GM21528 (cell line): ENCODE measurements at regions not wholly inside any gene's neighbourhood (a gene's known extent, or its start where the extent isn't known, plus 50 kb on each side); places are given as distances from the start of the nearest gene placed in this dataset.

Source experiments
- ATAC-seq: cut with Tn5 transposase; IDR thresholded peaks from one replicate; pipeline ENCODE4 v1.9.1; 2021; ENCODE audit warnings: mild to moderate bottlenecking, moderate library complexity; ENCODE audit not compliant: unreplicated experiment, low FRiP score

- ATAC-seq, result no peak
Measured at GRCh38 chr15:47503876-47504275, 213.4 kb upstream of the SEMA6D start.

DNA sequence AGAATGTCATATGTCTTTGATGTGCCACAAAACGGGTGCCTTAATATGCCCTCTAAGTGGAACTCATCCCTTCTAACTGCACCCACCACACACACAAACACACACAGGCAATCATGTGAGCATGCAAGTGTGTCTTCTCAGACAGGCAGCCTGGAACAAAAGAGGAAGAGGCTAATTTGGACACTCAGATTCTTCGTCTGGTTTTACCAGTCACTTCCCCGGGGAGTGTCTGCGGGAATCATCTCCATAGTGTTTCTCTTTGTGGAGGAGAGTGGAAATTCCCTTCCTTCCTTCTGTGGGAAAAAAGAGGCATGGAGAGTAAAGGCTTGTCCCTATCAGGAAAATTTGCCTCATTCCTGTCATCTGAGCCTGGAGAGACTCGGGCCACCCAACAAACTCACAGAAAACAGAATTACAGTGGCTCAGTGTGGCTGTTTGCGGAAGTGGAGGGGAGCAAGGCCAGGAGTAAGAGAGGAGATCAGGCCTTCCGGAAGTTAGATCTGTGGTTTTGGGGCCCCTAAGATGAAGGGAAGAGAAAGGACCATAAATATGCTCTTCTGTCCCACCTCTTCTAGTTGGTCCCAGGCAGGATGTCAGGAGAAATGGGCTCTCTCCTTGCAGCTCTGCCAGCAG, 212.6 kb upstream of the SEMA6D start:
- ATAC-seq, result no peak

DNA sequence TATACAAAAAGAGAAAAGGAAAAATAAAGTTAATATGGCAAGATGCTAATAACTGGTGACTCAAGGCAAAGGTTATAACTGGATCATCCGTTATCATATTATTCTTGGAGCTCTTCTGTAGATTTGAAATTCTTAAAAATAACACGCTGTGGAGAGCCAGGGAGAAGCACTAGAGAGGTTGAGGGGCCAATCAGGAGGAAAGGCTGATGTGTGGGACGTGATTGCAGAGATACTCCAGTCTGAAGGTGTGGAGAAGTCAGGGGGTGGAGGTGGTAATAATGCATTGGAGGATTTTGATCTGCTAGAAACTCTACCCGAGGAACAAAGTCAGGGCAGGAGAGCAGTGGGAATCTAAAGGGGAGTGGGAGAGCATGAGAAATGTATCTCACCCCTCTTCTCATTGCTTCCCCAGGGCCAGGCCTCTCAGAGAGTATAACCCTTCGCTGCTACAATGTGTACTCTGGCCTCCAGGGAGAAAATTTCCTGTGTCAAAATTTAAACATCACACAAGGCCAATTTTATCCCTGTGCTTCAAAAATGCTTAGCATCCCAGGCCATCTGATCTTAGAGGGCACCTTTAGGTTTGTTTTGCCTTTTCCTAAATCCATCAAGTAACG, 211.5 kb upstream of the SEMA6D start:
- no peak for ATAC-seq

- ATAC-seq, result no peak
Measured at GRCh38 chr15:47506329-47507100, 210.8 kb upstream of the SEMA6D start.

DNA sequence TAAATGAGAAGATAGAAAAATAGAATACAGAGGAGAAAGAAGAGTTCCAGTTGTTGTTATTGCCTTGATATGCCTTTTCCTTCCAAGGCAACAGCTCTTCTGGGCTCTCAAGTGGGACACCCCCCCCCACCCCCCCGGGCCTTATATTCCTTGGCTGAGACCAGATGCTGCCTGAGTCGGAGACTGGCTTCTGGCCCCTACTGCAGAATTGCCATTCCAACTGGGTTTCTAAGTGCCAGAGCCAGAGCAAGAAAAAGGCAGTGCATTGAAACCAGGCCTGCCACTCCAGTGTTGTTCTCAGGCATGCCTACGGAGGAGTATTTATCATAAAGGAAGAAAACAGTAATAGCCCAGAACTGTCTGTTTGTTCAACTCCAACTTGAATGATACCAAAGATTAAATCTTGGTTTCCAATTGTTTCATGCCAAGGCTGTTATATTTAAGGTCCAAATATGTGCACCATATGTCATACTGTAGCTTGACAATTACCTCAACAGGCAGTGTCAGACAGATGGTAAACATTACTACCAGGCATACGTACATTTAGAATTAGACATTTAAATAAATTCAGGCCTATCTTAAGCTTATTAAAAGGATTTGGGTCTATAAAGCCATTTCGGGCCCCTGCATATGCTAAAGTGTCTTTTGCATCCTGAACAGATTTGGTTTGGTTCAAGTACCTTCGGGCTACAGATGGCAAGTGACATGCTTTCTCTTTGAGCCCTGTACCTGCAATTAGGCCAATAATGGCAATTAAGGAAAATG, 209.9 kb upstream of the SEMA6D start:
- ATAC-seq, result no peak

DNA sequence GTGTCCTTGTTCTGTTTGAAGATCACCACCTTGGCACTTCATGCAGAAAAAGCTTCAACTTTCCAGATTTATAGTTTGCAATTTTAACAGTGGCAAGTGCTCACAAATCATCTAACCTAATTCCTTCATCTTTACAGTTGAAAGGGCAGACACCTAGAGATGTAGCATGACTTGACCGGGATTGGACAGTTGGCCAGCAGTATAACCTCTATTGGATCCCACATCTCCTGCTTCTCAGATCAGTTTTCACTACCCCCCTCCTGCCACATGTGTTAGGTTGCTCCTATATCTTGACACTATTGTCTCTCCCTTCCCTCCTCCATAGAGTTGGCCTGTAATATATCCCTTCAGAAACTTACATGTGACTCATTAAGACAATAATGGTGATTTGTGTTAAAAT, 206.0 kb upstream of the SEMA6D start:
- ATAC-seq, result no peak

DNA sequence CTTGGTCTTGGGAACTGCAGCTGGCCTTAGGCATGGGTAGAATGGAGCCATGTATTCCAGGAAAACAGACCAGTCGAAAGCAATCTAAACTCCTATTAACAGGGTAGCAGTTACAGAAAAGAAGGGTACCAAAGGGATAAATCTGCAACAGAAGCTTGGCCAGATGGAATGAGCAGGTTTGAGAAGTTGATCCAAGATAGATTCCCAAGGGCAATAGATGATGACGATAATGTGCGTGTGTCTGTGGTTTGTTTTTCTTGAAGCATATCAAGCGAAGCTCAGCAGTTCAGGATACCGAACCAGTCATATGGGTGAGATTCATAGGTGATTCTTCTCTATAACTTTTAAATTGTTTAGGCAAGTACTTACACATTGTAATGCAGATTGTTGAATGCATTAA, 203.8 kb upstream of the SEMA6D start:
- no peak for ATAC-seq

DNA sequence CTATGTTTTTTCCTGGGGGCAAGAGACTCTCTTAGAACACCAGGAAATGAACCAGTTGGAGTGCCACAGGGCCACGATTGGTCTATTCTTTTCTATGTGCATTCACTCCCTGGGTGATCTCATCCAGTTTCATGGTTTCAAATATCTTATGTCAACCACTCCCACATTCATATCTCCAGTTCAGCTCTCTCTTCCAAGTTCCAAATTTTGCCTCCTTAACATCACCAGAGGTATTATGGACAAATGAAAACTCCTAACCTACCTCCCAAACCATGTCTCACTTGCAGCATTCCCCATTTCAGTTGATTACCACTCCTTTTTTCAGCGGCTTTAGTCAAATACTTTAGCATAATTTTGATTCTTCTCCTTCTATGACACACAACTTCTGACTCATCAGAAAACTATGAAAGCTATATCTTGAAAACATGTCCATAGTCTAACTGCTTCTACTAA, 203.1 kb upstream of the SEMA6D start:
- no peak for ATAC-seq

- ATAC-seq, result no peak
Measured at GRCh38 chr15:47516558-47516957, 200.7 kb upstream of the SEMA6D start.

DNA sequence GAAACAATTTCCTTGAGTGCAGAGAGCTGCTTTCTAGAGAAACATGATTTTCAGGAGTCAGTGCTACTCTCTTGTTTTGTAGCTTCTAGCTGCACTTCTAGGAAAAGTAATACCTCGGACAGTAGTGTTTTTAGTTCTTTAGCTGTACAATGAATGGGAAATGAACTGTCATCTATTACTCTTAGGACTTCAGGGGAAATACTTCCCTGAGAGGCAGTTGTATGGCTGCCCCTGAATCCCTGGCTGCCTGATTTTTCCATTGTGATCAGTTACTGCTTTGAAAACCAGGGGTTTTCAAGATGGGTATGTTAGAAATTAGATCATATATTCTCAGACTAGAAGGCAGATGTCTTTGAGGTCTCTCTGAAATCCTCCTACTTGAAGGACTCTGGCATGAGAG, 200.3 kb upstream of the SEMA6D start:
- no peak for ATAC-seq

DNA sequence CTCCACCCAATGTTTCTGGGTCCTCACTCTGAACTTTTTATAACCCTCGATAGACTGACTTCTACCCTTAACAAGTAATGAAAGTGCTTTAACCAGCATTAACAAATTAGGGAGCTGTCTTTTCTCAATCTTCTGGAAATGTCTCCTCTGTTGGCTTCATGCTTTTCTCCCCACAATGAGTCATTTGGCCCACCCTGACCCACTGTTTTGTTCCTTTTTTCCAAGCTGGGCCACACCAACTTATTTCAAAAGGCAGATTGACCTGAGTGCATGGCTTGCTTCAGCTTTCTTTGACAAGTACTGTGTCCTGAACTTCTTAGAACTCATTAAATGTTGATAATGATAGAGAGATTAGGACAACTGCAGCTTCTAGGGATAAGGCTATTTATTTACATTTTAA, 199.6 kb upstream of the SEMA6D start:
- no peak for ATAC-seq

GRCh38 chr15:47523681-47524475, 193.4 kb upstream of the SEMA6D start:
- ATAC-seq, result no peak

- no peak for ATAC-seq
Measured at GRCh38 chr15:47529241-47529640, 188.1 kb upstream of the SEMA6D start.

GRCh38 chr15:47534673-47535072, 182.6 kb upstream of the SEMA6D start:
- ATAC-seq, result no peak

DNA sequence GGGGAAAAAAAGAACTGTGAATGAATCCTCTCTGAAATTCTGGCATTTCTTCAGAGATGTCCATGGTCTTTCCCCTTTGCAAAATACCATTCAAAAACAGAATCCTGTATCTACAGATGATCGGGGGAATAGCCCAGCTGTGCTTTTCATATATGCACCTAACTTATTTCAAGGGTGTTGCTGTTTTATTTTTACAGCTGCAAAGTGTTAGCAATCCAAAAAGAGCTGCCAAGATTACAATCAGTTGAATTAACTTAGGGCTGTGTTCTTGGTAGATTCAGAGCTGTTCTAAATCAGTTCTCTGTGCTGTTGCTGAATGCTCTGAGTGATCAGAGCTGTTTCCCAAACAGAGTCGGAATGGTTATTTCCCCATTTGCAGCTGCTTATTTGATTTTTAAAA, 175.7 kb upstream of the SEMA6D start:
- no peak for ATAC-seq

GRCh38 chr15:47542312-47542989, 174.9 kb upstream of the SEMA6D start:
- ATAC-seq, result no peak

GRCh38 chr15:47548231-47548630, 169.1 kb upstream of the SEMA6D start:
- no peak for ATAC-seq

GRCh38 chr15:47548986-47549385, 168.3 kb upstream of the SEMA6D start:
- ATAC-seq, result no peak

- ATAC-seq, result no peak
Measured at GRCh38 chr15:47551079-47551478, 166.2 kb upstream of the SEMA6D start.

- no peak for ATAC-seq
Measured at GRCh38 chr15:47551546-47551945, 165.8 kb upstream of the SEMA6D start.
